SK-N-SH (cell line): ENCODE measurements at regions not wholly inside any gene's neighbourhood (a gene's known extent, or its start where the extent isn't known, plus 50 kb on each side); places are given as distances from the start of the nearest gene placed in this dataset.

ENCODE experiments used
- CTCF ChIA-PET: fragments of 300-600, 350-600 bp; formaldehyde crosslinking; extraction: SDS; loops from one replicate; lab custom pipeline; 2021; lab: Yijun Ruan, JAX
- POLR2A ChIA-PET: fragments of 350-600 bp; sonication (Branson Sonifier 250); formaldehyde crosslinking; extraction: SDS; loops from one replicate; lab custom pipeline; 2020; ENCODE audit warnings: antibody characterized with exemption, inconsistent platforms; lab: Yijun Ruan, JAX
- DNase-seq: peaks from one replicate; pipeline ENCODE4 v3.0.0; 2012
- H2AFZ ChIP-seq: fragments of 200-600 bp; sonication (generic); 2 replicates; pipeline ENCODE4 v1.8.1; 2016; ENCODE audit warnings: antibody characterized with exemption, mild to moderate bottlenecking, low read depth
- H3F3A ChIP-seq: fragments of 200-600 bp; sonication (generic); replicated peaks from 2 replicates; pipeline ENCODE3; 2016; ENCODE audit warnings: antibody characterized with exemption, mild to moderate bottlenecking; ENCODE audit not compliant: insufficient read depth
- H3K27ac ChIP-seq, 2 experiments: fragments of 200-500 bp in 1 of 2; fragments of 200-600 bp in 1 of 2; sonication (Bioruptor generic) in 1 of 2; sonication (generic), shearing (Covaris generic) in 1 of 2; 2 replicates each; pipeline versions ENCODE4 v1.5.1 to v1.6.1; 2014 to 2016; ENCODE audit warnings: low read depth in 2 of 2, inconsistent platforms in 1 of 2, low read length in 1 of 2, mild to moderate bottlenecking in 1 of 2, mixed read lengths in 1 of 2
- H3K27me3 ChIP-seq: fragments of 200-600 bp; sonication (generic), shearing (Covaris generic); 2 replicates; pipeline ENCODE4 v1.6.1; 2016; ENCODE audit warnings: mixed run types; ENCODE audit not compliant: insufficient read depth
- H3K36me3 ChIP-seq, 2 experiments: fragments of 200-500 bp in 1 of 2; fragments of 200-600 bp in 1 of 2; sonication (Bioruptor generic) in 1 of 2; sonication (generic) in 1 of 2; replicated peaks in 1 of 2; 2 replicates each; pipeline versions ENCODE3 to v1.5.1; 2014 to 2016; ENCODE audit warnings: low read length in 1 of 2, mild to moderate bottlenecking in 1 of 2; ENCODE audit not compliant: insufficient read depth in 2 of 2, control insufficient read depth in 1 of 2
- H3K4me1 ChIP-seq, 2 experiments: fragments of 200-500 bp in 1 of 2; fragments of 200-600 bp in 1 of 2; sonication (Bioruptor generic) in 1 of 2; sonication (generic), shearing (Covaris generic) in 1 of 2; 2 replicates each; pipeline versions ENCODE4 v1.5.1 to v1.6.1; 2014 to 2016; ENCODE audit warnings: low read depth in 1 of 2, low read length in 1 of 2, mixed run types in 1 of 2; ENCODE audit not compliant: insufficient read depth in 2 of 2, control insufficient read depth in 1 of 2
- H3K4me2 ChIP-seq: fragments of 200-600 bp; sonication (generic), shearing (Covaris generic); 2 replicates; pipeline ENCODE4 v1.6.1; 2017; ENCODE audit warnings: mixed run types
- H3K4me3 ChIP-seq, 2 experiments: fragments of 200-500 bp in 1 of 2; fragments of 200-600 bp in 1 of 2; sonication (Bioruptor generic) in 1 of 2; sonication (generic), shearing (Covaris generic) in 1 of 2; 2 replicates each; pipeline versions ENCODE4 v1.5.1 to v1.8.1; 2014 to 2016; ENCODE audit warnings: low read depth in 2 of 2, inconsistent platforms in 1 of 2, low read length in 1 of 2, mild to moderate bottlenecking in 1 of 2, mixed read lengths in 1 of 2, moderate library complexity in 1 of 2
- H3K79me2 ChIP-seq: fragments of 200-600 bp; sonication (generic); 2 replicates; pipeline ENCODE4 v1.8.1; 2017; ENCODE audit warnings: mild to moderate bottlenecking; ENCODE audit not compliant: insufficient read depth
- H3K9ac ChIP-seq: fragments of 200-600 bp; sonication (generic); 2 replicates; pipeline ENCODE4 v1.6.1; 2017; ENCODE audit warnings: mixed run types
- H3K9me2 ChIP-seq: fragments of 200-600 bp; sonication (generic); 2 replicates; pipeline ENCODE4 v1.6.1; 2017; ENCODE audit warnings: mixed run types
- H3K9me3 ChIP-seq: fragments of 200-600 bp; sonication (generic); 2 replicates; pipeline ENCODE4 v1.6.1; 2017; ENCODE audit warnings: mixed run types, mild to moderate bottlenecking, moderate library complexity
- H4K20me1 ChIP-seq: fragments of 200-600 bp; sonication (generic); 2 replicates; pipeline ENCODE4 v1.6.1; 2017; ENCODE audit warnings: mild to moderate bottlenecking, mixed run types; ENCODE audit not compliant: insufficient read depth
- CHD2 ChIP-seq: fragments of 150-350 bp; IDR thresholded peaks from 2 replicates; pipeline ENCODE4 v1.6.1; 2018; ENCODE audit warnings: low read length; ENCODE audit not compliant: partially characterized antibody
- ELF1 ChIP-seq: IDR thresholded peaks from 2 replicates; pipeline ENCODE4 v1.4.0; 2012
- FOXM1 ChIP-seq: IDR thresholded peaks from 2 replicates; pipeline ENCODE4 v1.4.0; 2012; ENCODE audit warnings: low read depth, mild to moderate bottlenecking
- GATA2 ChIP-seq: sonication (generic); formaldehyde crosslinking; IDR thresholded peaks from 2 replicates; pipeline ENCODE4 v1.5.0; 2020; ENCODE audit warnings: mild to moderate bottlenecking, missing genetic modification reagents
- JUND ChIP-seq: IDR thresholded peaks from 2 replicates; pipeline ENCODE4 v1.4.0; 2012
- MAX ChIP-seq: IDR thresholded peaks from 2 replicates; pipeline ENCODE4 v1.4.0; 2012; ENCODE audit warnings: low read depth
- MXI1 ChIP-seq: IDR thresholded peaks from 2 replicates; pipeline ENCODE4 v1.6.1; 2012; ENCODE audit warnings: mild to moderate bottlenecking, low read depth, low read length, improper control_type of control experiment
- NFIC ChIP-seq: IDR thresholded peaks from 2 replicates; pipeline ENCODE4 v1.4.0; 2012; ENCODE audit warnings: borderline replicate concordance
- SIN3A ChIP-seq: IDR thresholded peaks from 2 replicates; pipeline ENCODE4 v1.6.1; 2012; ENCODE audit warnings: low read depth, mild to moderate bottlenecking, low read length, moderate library complexity, borderline replicate concordance
- USF2 ChIP-seq: fragments of 150-350 bp; IDR thresholded peaks from 2 replicates; pipeline ENCODE4 v1.6.1; 2017; ENCODE audit warnings: antibody characterized with exemption, low read length, low read depth, borderline replicate concordance
- ZBTB33 ChIP-seq: IDR thresholded peaks from 2 replicates; pipeline ENCODE4 v1.4.0; 2012; ENCODE audit warnings: low read depth, borderline replicate concordance
- WGBS: methylation state at CpG from one replicate; pipeline ENCODE4 v1.1.6; 2017; ENCODE audit warnings: low lambda C conversion rate; 5-methylcytosine and 5-hydroxymethylcytosine counted together
- TF ChIP-seq, protein P1 (sequence below): fragments of 150-350 bp; IDR thresholded peaks from 2 replicates; pipeline ENCODE4 v1.6.1; 2016; ENCODE audit warnings: mild to moderate bottlenecking, low read depth, low read length
- TF ChIP-seq, protein P2 (sequence below): IDR thresholded peaks from 2 replicates; pipeline ENCODE4 v1.6.1; 2012; ENCODE audit warnings: mild to moderate bottlenecking, low read depth, low read length, moderate library complexity

GRCh38 chr15:62779036-62779770 is 263.3 kb upstream of the TPM1 start:
- TF ChIP-seq MAX = peak; percentile 79
- no peak for TF ChIP-seq USF2
- peak; percentile 45; the same call in 1 of the 2 replicates for TF ChIP-seq NFIC
- no peak for TF ChIP-seq ZBTB33
- Histone ChIP-seq H3K27me3 (no peaks in the 10 kb centered on the region), H3F3A (peaks cover 34% of the 10 kb centered on the region), H3K4me2 (no peak overlapping the region), H3K79me2 (no peaks in the 10 kb centered on the region; the same call in 1 of the 2 replicates), H3K4me1 (peaks cover 22 to 51% of the 10 kb centered on the region in 2 experiments), H3K9me2 (no peaks in the 10 kb centered on the region), H3K9me3 (no peaks in the 10 kb centered on the region), H4K20me1 (no peaks in the 10 kb centered on the region), H2AFZ (no peak overlapping the region), H3K27ac (peak overlapping the region; percentile 34 to 60), H3K4me3 (no peak overlapping the region), H3K9ac (peak overlapping the region; percentile 29; the same call in 1 of the 2 replicates), H3K36me3 (peaks cover 43 to 56% of the 10 kb centered on the region in 2 experiments)
- CTCF ChIA-PET = interaction anchor here (0.9 to 2.0 kb wide), 4 partner anchors 36 to 443 kb away, joined by 3 to 11 read pairs (median 4); no protein-coding TSS in a partner anchor
- 93% methylated on average over 8 of the region's 8 CpGs for WGBS
- DNase-seq = no peak
- POLR2A ChIA-PET = no interaction called here

GRCh38 chr15:62779899-62780298 is 262.6 kb upstream of the TPM1 start:
- H3K79me2 ChIP-seq = no peaks in the 10 kb centered on the region; the same call in 1 of the 2 replicates
- CTCF ChIA-PET = interaction anchor here (0.9 to 2.0 kb wide), 3 partner anchors 268 to 444 kb away, joined by 3 to 11 read pairs (median 3); no protein-coding TSS in a partner anchor
- peaks cover 49 to 57% of the 10 kb centered on the region in 2 experiments for H3K36me3 ChIP-seq
- H3F3A ChIP-seq = peaks cover 34% of the 10 kb centered on the region
- no peak overlapping the region for H3K9ac ChIP-seq
- H3K4me3 ChIP-seq = no peak overlapping the region
- no peak overlapping the region for H3K4me2 ChIP-seq
- H2AFZ ChIP-seq = no peak overlapping the region
- no peak for DNase-seq
- no peaks in the 10 kb centered on the region for H4K20me1 ChIP-seq
- POLR2A ChIA-PET = no interaction called here
- H3K9me2 ChIP-seq = no peaks in the 10 kb centered on the region
- peak overlapping the region; percentile 60 to 96 for H3K27ac ChIP-seq
- peaks cover 22 to 51% of the 10 kb centered on the region in 2 experiments for H3K4me1 ChIP-seq
- 80% methylated on average over 3 of the region's 3 CpGs for WGBS
- no peaks in the 10 kb centered on the region for H3K27me3 ChIP-seq
- TF ChIP-seq SIN3A (no peak), MAX (no peak), MXI1 (no peak), ELF1 (no peak), FOXM1 (no peak), ZBTB33 (no peak), GATA2 (no peak), JUND (no peak), NFIC (no peak), CHD2 (no peak)
- TF ChIP-seq, protein P1, sequence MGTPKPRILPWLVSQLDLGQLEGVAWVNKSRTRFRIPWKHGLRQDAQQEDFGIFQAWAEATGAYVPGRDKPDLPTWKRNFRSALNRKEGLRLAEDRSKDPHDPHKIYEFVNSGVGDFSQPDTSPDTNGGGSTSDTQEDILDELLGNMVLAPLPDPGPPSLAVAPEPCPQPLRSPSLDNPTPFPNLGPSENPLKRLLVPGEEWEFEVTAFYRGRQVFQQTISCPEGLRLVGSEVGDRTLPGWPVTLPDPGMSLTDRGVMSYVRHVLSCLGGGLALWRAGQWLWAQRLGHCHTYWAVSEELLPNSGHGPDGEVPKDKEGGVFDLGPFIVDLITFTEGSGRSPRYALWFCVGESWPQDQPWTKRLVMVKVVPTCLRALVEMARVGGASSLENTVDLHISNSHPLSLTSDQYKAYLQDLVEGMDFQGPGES = no peak
- TF ChIP-seq, protein P2, sequence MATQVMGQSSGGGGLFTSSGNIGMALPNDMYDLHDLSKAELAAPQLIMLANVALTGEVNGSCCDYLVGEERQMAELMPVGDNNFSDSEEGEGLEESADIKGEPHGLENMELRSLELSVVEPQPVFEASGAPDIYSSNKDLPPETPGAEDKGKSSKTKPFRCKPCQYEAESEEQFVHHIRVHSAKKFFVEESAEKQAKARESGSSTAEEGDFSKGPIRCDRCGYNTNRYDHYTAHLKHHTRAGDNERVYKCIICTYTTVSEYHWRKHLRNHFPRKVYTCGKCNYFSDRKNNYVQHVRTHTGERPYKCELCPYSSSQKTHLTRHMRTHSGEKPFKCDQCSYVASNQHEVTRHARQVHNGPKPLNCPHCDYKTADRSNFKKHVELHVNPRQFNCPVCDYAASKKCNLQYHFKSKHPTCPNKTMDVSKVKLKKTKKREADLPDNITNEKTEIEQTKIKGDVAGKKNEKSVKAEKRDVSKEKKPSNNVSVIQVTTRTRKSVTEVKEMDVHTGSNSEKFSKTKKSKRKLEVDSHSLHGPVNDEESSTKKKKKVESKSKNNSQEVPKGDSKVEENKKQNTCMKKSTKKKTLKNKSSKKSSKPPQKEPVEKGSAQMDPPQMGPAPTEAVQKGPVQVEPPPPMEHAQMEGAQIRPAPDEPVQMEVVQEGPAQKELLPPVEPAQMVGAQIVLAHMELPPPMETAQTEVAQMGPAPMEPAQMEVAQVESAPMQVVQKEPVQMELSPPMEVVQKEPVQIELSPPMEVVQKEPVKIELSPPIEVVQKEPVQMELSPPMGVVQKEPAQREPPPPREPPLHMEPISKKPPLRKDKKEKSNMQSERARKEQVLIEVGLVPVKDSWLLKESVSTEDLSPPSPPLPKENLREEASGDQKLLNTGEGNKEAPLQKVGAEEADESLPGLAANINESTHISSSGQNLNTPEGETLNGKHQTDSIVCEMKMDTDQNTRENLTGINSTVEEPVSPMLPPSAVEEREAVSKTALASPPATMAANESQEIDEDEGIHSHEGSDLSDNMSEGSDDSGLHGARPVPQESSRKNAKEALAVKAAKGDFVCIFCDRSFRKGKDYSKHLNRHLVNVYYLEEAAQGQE = no peak
- no peaks in the 10 kb centered on the region for H3K9me3 ChIP-seq
